ENCODE measurements at regions not wholly inside any gene's neighbourhood (a gene's known extent, or its start where the extent isn't known, plus 50 kb on each side); places are given as distances from the start of the nearest gene placed in this dataset.

DNA sequence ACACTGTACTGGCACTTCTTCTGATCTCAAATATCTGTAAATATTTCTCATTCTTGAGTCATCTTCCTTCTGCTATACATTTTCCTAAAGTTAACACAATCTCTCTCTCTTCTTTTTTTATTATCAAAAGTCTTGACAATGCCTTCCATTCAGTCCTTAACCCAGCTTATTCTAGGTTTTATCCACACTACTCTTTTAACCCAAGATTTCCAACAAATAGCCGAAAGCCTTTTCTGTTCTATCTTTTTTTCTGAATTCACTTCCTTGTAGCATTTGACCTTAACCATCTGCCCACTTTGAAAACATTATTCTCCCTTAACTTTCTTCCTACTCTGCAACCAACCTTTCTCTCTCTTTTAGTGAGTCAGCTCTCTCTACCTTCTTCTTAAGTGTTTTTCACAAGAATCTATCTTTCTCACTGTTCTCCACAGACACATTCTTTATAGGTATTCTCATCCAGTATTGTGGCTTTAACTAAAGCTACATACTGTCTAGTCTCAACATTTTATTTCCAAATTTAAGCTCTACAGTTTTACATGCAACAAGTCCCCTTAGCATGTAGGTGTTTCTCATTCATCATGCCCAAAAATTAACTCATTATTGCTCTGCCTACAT, 915.6 kb downstream of the KCNMA1 start:
- WGBS (ENCODE audit: extremely low coverage, insufficient coverage, insufficient read length) = no CpG with 5 or more reads among the region's 1 CpG
- H2AFZ ChIP-seq (ENCODE audit: insufficient read depth, low read length, poor library complexity) = no peak overlapping the region

DNA sequence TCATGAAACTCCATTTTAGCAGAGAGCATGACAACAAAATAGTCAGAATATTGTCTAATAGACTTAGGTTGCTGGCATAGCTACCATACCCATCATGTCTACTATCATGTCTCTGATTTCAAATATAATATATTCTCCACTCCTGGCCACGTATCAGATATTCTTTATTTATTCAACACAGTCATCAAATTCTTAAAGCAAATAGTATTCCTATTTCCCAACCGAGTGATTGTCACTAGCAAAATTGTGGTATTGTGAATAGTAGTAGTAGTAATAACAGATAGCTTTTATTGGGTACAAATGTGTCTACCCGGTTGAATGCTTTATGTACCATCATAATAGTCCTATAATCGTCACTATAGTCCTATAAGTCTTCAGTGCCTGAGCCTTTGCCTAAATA, 918.6 kb downstream of the KCNMA1 start:
- no peak overlapping the region for H3K27ac ChIP-seq (ENCODE audit: low read depth, low read length)
- H3K27me3 ChIP-seq (ENCODE audit: insufficient read depth, low read length) = no peaks in the 10 kb centered on the region
- no peak overlapping the region for H2BK5ac ChIP-seq (ENCODE audit: low read depth, low read length, poor library complexity)
- no peak overlapping the region for H2AFZ ChIP-seq (ENCODE audit: insufficient read depth, low read length, poor library complexity)
- H2AK5ac ChIP-seq (ENCODE audit: low read length) = no peak overlapping the region
- H3K4me1 ChIP-seq (ENCODE audit: control insufficient read depth in 1 of 2, insufficient read depth in 2 of 2, low read length in 2 of 2) = no peaks in the 10 kb centered on the region
- no peaks in the 10 kb centered on the region for H3K79me2 ChIP-seq (ENCODE audit: control insufficient read depth, insufficient read depth, low read length, poor library complexity)
- peaks cover 2% of the 10 kb centered on the region for H3K9me3 ChIP-seq (ENCODE audit: insufficient read depth, low read depth, low read length)
- H2BK12ac ChIP-seq (ENCODE audit: low read length) = no peak overlapping the region
- H3K9ac ChIP-seq (ENCODE audit: low read length) = no peak overlapping the region
- H2BK120ac ChIP-seq (ENCODE audit: insufficient read depth, low read length, poor library complexity) = no peak overlapping the region
- H3K14ac ChIP-seq (ENCODE audit: low read length) = no peak overlapping the region
- no peak overlapping the region for H3K23ac ChIP-seq (ENCODE audit: low read length)
- no peak for DNase-seq
- H4K8ac ChIP-seq (ENCODE audit: low read depth, low read length) = no peak overlapping the region
- no peak overlapping the region for H3K18ac ChIP-seq (ENCODE audit: low read length)
- H3K4ac ChIP-seq (ENCODE audit: low read depth, low read length) = no peak overlapping the region
- no CpG with 5 or more reads among the region's 4 CpGs for WGBS (ENCODE audit: extremely low coverage, insufficient coverage, insufficient read length)
- no peak overlapping the region for H4K12ac ChIP-seq (ENCODE audit: low read depth, low read length)
- H3K79me1 ChIP-seq (ENCODE audit: low read length) = no peaks in the 10 kb centered on the region
- no peak overlapping the region for H3K4me2 ChIP-seq (ENCODE audit: low read length)
- H3K36me3 ChIP-seq (ENCODE audit: control insufficient read depth in 1 of 2, insufficient read depth in 2 of 2, low read length in 2 of 2) = no peaks in the 10 kb centered on the region
- no peak overlapping the region for H3K4me3 ChIP-seq (ENCODE audit: low read depth, low read length)
- H4K91ac ChIP-seq (ENCODE audit: low read depth, low read length) = no peak overlapping the region

More for the DNA sequence above, 915.6 kb downstream of the KCNMA1 start:
- Histone ChIP-seq H4K91ac (ENCODE audit: low read depth, low read length) (no peak overlapping the region), H3K27ac (ENCODE audit: low read depth, low read length) (no peak overlapping the region), H3K4ac (ENCODE audit: low read depth, low read length) (no peak overlapping the region), H3K18ac (ENCODE audit: low read length) (no peak overlapping the region), H3K9me3 (ENCODE audit: insufficient read depth, low read depth, low read length) (peaks cover 2% of the 10 kb centered on the region), H3K79me1 (ENCODE audit: low read length) (no peaks in the 10 kb centered on the region), H2BK5ac (ENCODE audit: low read depth, low read length, poor library complexity) (no peak overlapping the region), H2BK12ac (ENCODE audit: low read length) (no peak overlapping the region), H3K4me3 (ENCODE audit: low read depth, low read length) (no peak overlapping the region), H3K27me3 (ENCODE audit: insufficient read depth, low read length) (no peaks in the 10 kb centered on the region), H3K4me1 (ENCODE audit: control insufficient read depth in 1 of 2, insufficient read depth in 2 of 2, low read length in 2 of 2) (no peaks in the 10 kb centered on the region), H3K36me3 (ENCODE audit: control insufficient read depth in 1 of 2, insufficient read depth in 2 of 2, low read length in 2 of 2) (no peaks in the 10 kb centered on the region), H3K4me2 (ENCODE audit: low read length) (no peak overlapping the region), H2BK120ac (ENCODE audit: insufficient read depth, low read length, poor library complexity) (no peak overlapping the region), H4K12ac (ENCODE audit: low read depth, low read length) (no peak overlapping the region), H3K9ac (ENCODE audit: low read length) (no peak overlapping the region), H3K23ac (ENCODE audit: low read length) (no peak overlapping the region), H3K14ac (ENCODE audit: low read length) (no peak overlapping the region), H4K8ac (ENCODE audit: low read depth, low read length) (no peak overlapping the region), H2AK5ac (ENCODE audit: low read length) (no peak overlapping the region), H3K79me2 (ENCODE audit: control insufficient read depth, insufficient read depth, low read length, poor library complexity) (no peaks in the 10 kb centered on the region)
- DNase-seq = no peak

DNA sequence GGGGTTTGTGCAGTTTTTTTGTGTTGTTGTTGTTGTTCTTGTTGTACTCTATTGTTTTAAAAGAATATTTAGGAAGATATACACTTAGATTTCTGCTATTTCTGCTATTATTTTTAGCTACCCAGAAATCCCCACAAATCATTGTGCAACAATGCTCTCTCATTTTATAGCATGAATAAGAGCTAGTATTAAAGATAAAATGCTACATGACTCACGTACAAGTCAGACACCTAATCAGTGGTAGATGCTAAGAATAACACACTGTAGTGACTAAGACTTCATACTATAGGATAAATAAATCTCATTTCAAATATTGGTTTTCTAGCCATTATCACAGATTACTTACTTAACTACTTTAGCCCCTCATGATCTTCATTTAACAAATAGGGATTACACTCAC, 920.5 kb downstream of the KCNMA1 start:
- H4K12ac ChIP-seq (ENCODE audit: low read depth, low read length) = no peak overlapping the region
- no peak overlapping the region for H3K4me3 ChIP-seq (ENCODE audit: low read depth, low read length)
- no CpG with 5 or more reads among the region's 1 CpG for WGBS (ENCODE audit: extremely low coverage, insufficient coverage, insufficient read length)

DNA sequence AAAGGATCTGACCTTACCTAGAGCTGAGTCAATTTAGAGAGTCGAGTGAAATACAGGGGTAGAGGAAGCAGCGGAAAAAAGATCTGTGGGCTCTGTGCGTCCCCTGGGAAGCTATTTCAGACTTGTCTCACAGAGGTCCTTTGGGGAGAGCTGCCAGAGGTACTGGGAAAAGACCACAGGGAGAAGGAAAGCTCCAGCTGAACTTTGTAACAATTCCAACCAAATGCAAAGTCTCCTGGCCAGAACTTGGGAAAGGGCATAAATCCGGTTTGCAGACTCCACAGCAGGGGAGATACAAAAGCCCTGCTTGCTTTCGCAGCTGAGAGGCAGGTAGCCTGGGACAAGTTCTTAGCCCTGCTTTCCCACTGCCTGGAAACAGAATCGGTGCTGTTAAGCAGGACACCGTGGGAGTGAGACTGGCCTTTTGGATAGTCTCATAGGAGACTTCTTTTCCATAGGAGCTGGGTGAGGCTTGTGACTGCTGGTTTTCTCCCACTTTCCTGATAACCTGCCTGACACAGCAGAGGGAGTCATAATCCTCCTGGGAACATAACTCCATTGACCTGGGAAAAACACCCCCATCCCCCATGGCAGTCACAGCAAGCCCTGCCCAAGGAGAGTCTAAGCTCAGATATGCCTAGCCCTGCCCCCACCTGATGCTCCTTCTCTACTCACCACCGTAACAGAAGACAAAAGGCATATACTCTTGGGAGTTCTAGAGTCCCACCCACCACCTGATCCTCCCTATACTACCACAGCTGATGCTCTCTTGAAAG, 926.2 kb downstream of the KCNMA1 start:
- Histone ChIP-seq H3K79me2 (ENCODE audit: control insufficient read depth, insufficient read depth, low read length, poor library complexity) (no peaks in the 10 kb centered on the region), H3K36me3 (ENCODE audit: control insufficient read depth in 1 of 2, insufficient read depth in 2 of 2, low read length in 2 of 2) (no peaks in the 10 kb centered on the region), H4K8ac (ENCODE audit: low read depth, low read length) (no peak overlapping the region), H3K9me3 (ENCODE audit: insufficient read depth, low read depth, low read length) (no peaks in the 10 kb centered on the region), H3K79me1 (ENCODE audit: low read length) (no peaks in the 10 kb centered on the region), H3K4me2 (ENCODE audit: low read length) (no peak overlapping the region), H2BK12ac (ENCODE audit: low read length) (no peak overlapping the region), H3K18ac (ENCODE audit: low read length) (no peak overlapping the region), H3K27ac (ENCODE audit: low read depth, low read length) (no peak overlapping the region), H3K9ac (ENCODE audit: low read length) (no peak overlapping the region), H2AFZ (ENCODE audit: insufficient read depth, low read length, poor library complexity) (no peak overlapping the region), H2BK120ac (ENCODE audit: insufficient read depth, low read length, poor library complexity) (no peak overlapping the region), H3K14ac (ENCODE audit: low read length) (no peak overlapping the region), H3K23ac (ENCODE audit: low read length) (no peak overlapping the region), H3K4ac (ENCODE audit: low read depth, low read length) (no peak overlapping the region), H3K4me1 (ENCODE audit: control insufficient read depth in 1 of 2, insufficient read depth in 2 of 2, low read length in 2 of 2) (no peaks in the 10 kb centered on the region), H3K27me3 (ENCODE audit: insufficient read depth, low read length) (no peaks in the 10 kb centered on the region), H3K4me3 (ENCODE audit: low read depth, low read length) (no peak overlapping the region), H2BK5ac (ENCODE audit: low read depth, low read length, poor library complexity) (no peak overlapping the region), H2AK5ac (ENCODE audit: low read length) (no peak overlapping the region), H4K12ac (ENCODE audit: low read depth, low read length) (no peak overlapping the region), H4K91ac (ENCODE audit: low read depth, low read length) (no peak overlapping the region)
- WGBS (ENCODE audit: extremely low coverage, insufficient coverage, insufficient read length) = no CpG with 5 or more reads among the region's 8 CpGs
- DNase-seq = no peak

More for the DNA sequence above, 920.5 kb downstream of the KCNMA1 start:
- Histone ChIP-seq H3K18ac (ENCODE audit: low read length) (no peak overlapping the region), H4K8ac (ENCODE audit: low read depth, low read length) (no peak overlapping the region), H3K23ac (ENCODE audit: low read length) (no peak overlapping the region), H2AK5ac (ENCODE audit: low read length) (no peak overlapping the region), H3K14ac (ENCODE audit: low read length) (no peak overlapping the region), H3K27me3 (ENCODE audit: insufficient read depth, low read length) (no peaks in the 10 kb centered on the region), H3K79me2 (ENCODE audit: control insufficient read depth, insufficient read depth, low read length, poor library complexity) (no peaks in the 10 kb centered on the region), H3K4me2 (ENCODE audit: low read length) (no peak overlapping the region), H2AFZ (ENCODE audit: insufficient read depth, low read length, poor library complexity) (no peak overlapping the region), H3K4me1 (ENCODE audit: control insufficient read depth in 1 of 2, insufficient read depth in 2 of 2, low read length in 2 of 2) (no peaks in the 10 kb centered on the region), H3K9ac (ENCODE audit: low read length) (no peak overlapping the region), H3K4ac (ENCODE audit: low read depth, low read length) (no peak overlapping the region), H3K79me1 (ENCODE audit: low read length) (no peaks in the 10 kb centered on the region), H2BK12ac (ENCODE audit: low read length) (no peak overlapping the region), H2BK5ac (ENCODE audit: low read depth, low read length, poor library complexity) (no peak overlapping the region), H3K27ac (ENCODE audit: low read depth, low read length) (no peak overlapping the region), H4K91ac (ENCODE audit: low read depth, low read length) (no peak overlapping the region), H3K9me3 (ENCODE audit: insufficient read depth, low read depth, low read length) (no peaks in the 10 kb centered on the region), H2BK120ac (ENCODE audit: insufficient read depth, low read length, poor library complexity) (no peak overlapping the region), H3K36me3 (ENCODE audit: control insufficient read depth in 1 of 2, insufficient read depth in 2 of 2, low read length in 2 of 2) (no peaks in the 10 kb centered on the region)
- DNase-seq = no peak

All from trophoblast cell (in vitro differentiated cells and primary cell).